Nephron (organoid): ENCODE measurements at regions not wholly inside any gene's neighbourhood (a gene's known extent, or its start where the extent isn't known, plus 50 kb on each side); places are given as distances from the start of the nearest gene placed in this dataset.

Experiments
- H3K27ac Mint-ChIP-seq, 3 experiments: 2 replicates each; pipeline ENCODE4 v1.8.0; 2020; ENCODE audit warnings: mixed read lengths in 3 of 3, mild to moderate bottlenecking in 2 of 3, moderate library complexity in 1 of 3
- H3K27me3 Mint-ChIP-seq: 2 replicates; pipeline ENCODE4 v1.8.0; 2021; ENCODE audit warnings: low read depth, mild to moderate bottlenecking, moderate library complexity, mixed read lengths
- H3K36me3 Mint-ChIP-seq: 2 replicates; pipeline ENCODE4 v1.8.0; 2020; ENCODE audit warnings: low read depth, mixed read lengths
- H3K4me1 Mint-ChIP-seq: 2 replicates; pipeline ENCODE4 v1.8.0; 2020; ENCODE audit warnings: mixed read lengths
- H3K4me3 Mint-ChIP-seq, 3 experiments: 2 replicates each; pipeline ENCODE4 v1.8.0; 2020; ENCODE audit warnings: mild to moderate bottlenecking in 3 of 3, mixed read lengths in 3 of 3, moderate library complexity in 2 of 3
- H3K9me3 Mint-ChIP-seq: 2 replicates; pipeline ENCODE4 v1.8.0; 2020; ENCODE audit warnings: mixed read lengths
- CTCF ChIP-seq, 3 experiments: fragments of 200-600 bp; sonication (generic); IDR thresholded peaks; one replicate each; pipeline ENCODE4 v1.5.0; 2021; ENCODE audit warnings: antibody characterized with exemption in 3 of 3; ENCODE audit not compliant: unreplicated experiment in 3 of 3

GRCh38 chr16:51442141-51442870, 291.2 kb upstream of the SALL1 start:
- Mint-ChIP-seq H3K27me3 (peaks cover 55% of the 10 kb centered on the region), H3K4me1 (peaks cover 16% of the 10 kb centered on the region), H3K9me3 (no peaks in the 10 kb centered on the region), H3K27ac (peak overlapping the region; percentile 37 to 72 (median 50)), H3K4me3 (no peak overlapping the region), H3K36me3 (no peaks in the 10 kb centered on the region)
- TF ChIP-seq CTCF (IDR thresholded peaks at IDR 0.05; ENCODE audit: unreplicated experiment in 3 of 3): no peak

DNA sequence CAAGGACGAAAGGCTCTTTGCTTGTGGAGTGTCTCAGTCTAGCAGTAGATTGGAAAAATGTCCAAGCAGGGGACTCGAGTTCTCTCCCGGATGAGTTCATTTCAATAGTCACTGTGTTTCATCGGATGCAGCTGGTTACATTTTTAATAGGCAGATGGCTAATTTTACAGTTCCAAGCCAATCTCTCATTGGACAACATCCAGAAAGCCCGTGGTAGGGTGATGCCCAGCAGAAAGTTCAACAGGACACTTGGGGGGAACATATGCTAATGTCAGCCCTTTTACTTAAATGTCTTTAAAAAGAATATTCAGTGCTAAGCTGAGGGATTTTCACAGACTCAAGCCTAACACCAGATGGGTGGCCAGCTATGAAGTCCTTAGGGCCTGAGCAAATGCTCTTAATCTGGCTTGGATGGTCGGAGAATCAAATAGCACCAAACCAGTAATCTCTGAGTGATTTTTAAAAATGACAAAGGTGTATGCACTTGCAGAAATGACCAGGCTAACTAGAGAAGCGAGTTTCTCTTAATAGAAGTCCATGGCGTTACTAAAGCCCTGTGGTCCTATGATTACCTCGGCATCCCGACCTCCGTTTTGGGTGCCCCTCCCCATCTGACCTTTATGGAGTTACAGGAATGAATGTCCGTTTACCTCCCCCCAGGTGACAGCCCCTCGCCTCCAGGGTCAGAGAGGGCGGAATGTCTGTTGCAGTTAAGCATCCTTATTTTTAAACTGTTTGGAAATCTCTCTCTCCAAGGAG, 289.2 kb upstream of the SALL1 start:
- TF ChIP-seq CTCF (IDR thresholded peaks at IDR 0.05; ENCODE audit: unreplicated experiment in 3 of 3): no peak
- H3K27me3 Mint-ChIP-seq: peaks cover 59% of the 10 kb centered on the region
- no peaks in the 10 kb centered on the region for H3K36me3 Mint-ChIP-seq
- peak overlapping the region in 1 of 3 experiments; percentile 76 for H3K4me3 Mint-ChIP-seq
- H3K4me1 Mint-ChIP-seq: peaks cover 16% of the 10 kb centered on the region
- no peaks in the 10 kb centered on the region for H3K9me3 Mint-ChIP-seq
- H3K27ac Mint-ChIP-seq: peak overlapping the region in 2 of 3 experiments; percentile 19 to 86

DNA sequence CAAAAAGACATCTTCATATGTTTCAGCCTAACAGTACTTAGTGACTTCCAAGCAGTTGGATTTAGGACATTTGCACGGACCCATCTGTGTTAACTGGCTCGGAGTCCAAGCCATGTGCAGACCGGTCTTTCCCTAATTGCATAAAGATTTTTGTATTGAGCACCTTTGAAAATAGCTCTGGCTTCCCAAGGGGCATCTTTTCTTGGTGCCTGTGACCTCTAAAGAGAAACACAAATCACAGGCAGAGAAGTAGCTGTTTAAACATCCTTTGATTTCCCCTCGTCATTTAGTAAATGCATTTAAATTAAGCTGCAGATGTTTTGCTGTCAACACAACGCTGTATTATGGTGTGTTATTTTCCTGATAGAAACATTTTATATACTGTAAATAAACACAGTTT, 288.2 kb upstream of the SALL1 start:
- no peak for TF ChIP-seq CTCF (IDR thresholded peaks at IDR 0.05; ENCODE audit: unreplicated experiment in 3 of 3)

GRCh38 chr16:51436742-51437141, 285.7 kb upstream of the SALL1 start:
- peaks cover 57% of the 10 kb centered on the region for H3K27me3 Mint-ChIP-seq
- peaks cover 18% of the 10 kb centered on the region for H3K4me1 Mint-ChIP-seq
- TF ChIP-seq CTCF (IDR thresholded peaks at IDR 0.05; ENCODE audit: unreplicated experiment in 3 of 3): no peak
- H3K4me3 Mint-ChIP-seq: no peak overlapping the region
- H3K36me3 Mint-ChIP-seq: no peaks in the 10 kb centered on the region
- H3K27ac Mint-ChIP-seq: peak overlapping the region in 2 of 3 experiments; percentile 23 to 65
- no peaks in the 10 kb centered on the region for H3K9me3 Mint-ChIP-seq

More for the DNA sequence above, 288.2 kb upstream of the SALL1 start:
- Mint-ChIP-seq H3K4me1 (peaks cover 16% of the 10 kb centered on the region), H3K9me3 (no peaks in the 10 kb centered on the region), H3K27me3 (peaks cover 62% of the 10 kb centered on the region), H3K27ac (no peak overlapping the region), H3K36me3 (no peaks in the 10 kb centered on the region), H3K4me3 (no peak overlapping the region)

GRCh38 chr16:51434567-51435198, 283.6 kb upstream of the SALL1 start:
- TF ChIP-seq CTCF (IDR thresholded peaks at IDR 0.05; ENCODE audit: unreplicated experiment in 3 of 3): no peak
- Mint-ChIP-seq H3K9me3 (no peaks in the 10 kb centered on the region), H3K4me3 (no peak overlapping the region)

More at GRCh38 chr16:51434567-51435198, 283.6 kb upstream of the SALL1 start:
- Mint-ChIP-seq H3K4me1 (peaks cover 10% of the 10 kb centered on the region), H3K27me3 (peaks cover 37% of the 10 kb centered on the region), H3K27ac (peak overlapping the region in 1 of 3 experiments; percentile 2), H3K36me3 (no peaks in the 10 kb centered on the region)
